Muscle of leg (tissue), 3 donors: ENCODE measurements at regions not wholly inside any gene's neighbourhood (a gene's known extent, or its start where the extent isn't known, plus 50 kb on each side); places are given as distances from the start of the nearest gene placed in this dataset.

Experiments used
- DNase-seq: peaks from one replicate; pipeline ENCODE4 v3.0.0; 2013
- H3K27ac ChIP-seq: one replicate; pipeline ENCODE4 v1.5.1; 2013; ENCODE audit warnings: mild to moderate bottlenecking, low read length, control low read depth
- H3K27me3 ChIP-seq: one replicate; pipeline ENCODE4 v1.6.1; 2013; ENCODE audit warnings: low read length; ENCODE audit not compliant: control insufficient read depth, insufficient read depth
- H3K36me3 ChIP-seq: one replicate; pipeline ENCODE4 v1.6.1; 2013; ENCODE audit warnings: low read length; ENCODE audit not compliant: control insufficient read depth, insufficient read depth
- H3K4me1 ChIP-seq: one replicate; pipeline ENCODE4 v1.6.1; 2013; ENCODE audit warnings: low read length; ENCODE audit not compliant: control insufficient read depth, insufficient read depth
- H3K4me3 ChIP-seq: one replicate; pipeline ENCODE4 v1.5.1; 2013; ENCODE audit warnings: low read length, control low read depth
- H3K9me3 ChIP-seq: replicated peaks from 2 replicates; pipeline ENCODE4 v1.6.1; 2013; ENCODE audit warnings: low read depth, low read length; ENCODE audit not compliant: control insufficient read depth
- WGBS: methylation state at CpG from one replicate; pipeline ENCODE4 v1.1.5; 2013; ENCODE audit warnings: missing lambda C conversion rate; ENCODE audit not compliant: insufficient coverage; 5-methylcytosine and 5-hydroxymethylcytosine counted together

DNA sequence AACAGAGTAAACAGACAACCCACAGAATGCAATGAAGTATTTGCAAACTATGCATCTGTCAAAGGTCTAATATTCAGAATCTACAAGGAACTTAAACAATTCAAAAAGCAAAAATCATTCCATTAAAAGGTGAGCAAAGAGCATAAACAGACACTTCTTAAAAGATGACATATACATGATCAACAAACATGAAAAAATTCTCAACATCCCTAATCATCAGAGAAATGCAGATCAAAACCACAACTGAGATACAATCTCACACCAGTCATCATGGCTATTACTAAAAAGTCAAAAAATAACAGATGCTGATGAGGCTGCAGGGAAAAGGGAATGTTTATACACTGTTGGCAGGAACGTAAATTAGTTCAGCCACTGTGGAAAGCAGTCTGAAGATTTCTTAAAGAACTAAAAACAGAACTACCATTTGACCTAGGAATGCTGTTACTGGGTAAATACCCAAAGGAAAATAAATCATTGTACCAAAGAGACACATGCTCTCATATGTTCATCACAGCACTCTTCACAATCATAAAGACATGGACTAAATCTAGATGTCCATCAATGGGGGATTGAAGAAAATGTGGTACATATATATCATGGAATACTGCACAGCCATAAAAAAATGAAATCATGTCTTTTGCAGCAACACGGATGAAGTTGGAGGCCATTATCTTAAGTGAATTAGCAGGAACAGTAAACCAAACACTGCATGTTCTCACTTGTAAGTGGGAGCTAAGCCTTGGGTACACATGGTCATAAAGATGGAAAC lies 393.3 kb upstream of the CBLB start:
- H3K4me3 ChIP-seq: no peak overlapping the region
- no peaks in the 10 kb centered on the region for H3K4me1 ChIP-seq
- no peak overlapping the region for H3K27ac ChIP-seq
- H3K9me3 ChIP-seq: no peaks in the 10 kb centered on the region
- no peak for DNase-seq
- H3K36me3 ChIP-seq: no peaks in the 10 kb centered on the region
- no peaks in the 10 kb centered on the region for H3K27me3 ChIP-seq
- WGBS: no CpG with 5 or more reads among the region's 2 CpGs

DNA sequence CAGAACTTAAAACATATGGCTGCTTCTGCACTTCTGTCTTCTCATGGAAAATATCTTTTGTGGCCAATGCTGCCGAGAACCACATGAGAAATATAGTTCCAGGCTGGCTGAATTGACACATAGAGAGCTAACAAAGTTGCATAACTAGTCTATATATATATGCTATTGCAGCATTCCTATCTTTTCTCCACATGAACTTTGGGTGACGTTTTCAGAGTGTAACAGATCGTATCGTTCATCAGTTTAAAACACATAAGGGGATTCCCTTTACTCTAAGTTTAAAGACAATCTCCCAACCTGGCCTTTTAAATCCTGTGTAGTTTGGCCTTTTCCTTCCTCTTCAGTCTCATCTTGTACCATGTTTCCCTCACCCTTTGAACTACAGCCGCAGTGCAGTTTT lies 394.2 kb upstream of the CBLB start:
- WGBS: 68% methylated on average over 3 of the region's 5 CpGs

DNA sequence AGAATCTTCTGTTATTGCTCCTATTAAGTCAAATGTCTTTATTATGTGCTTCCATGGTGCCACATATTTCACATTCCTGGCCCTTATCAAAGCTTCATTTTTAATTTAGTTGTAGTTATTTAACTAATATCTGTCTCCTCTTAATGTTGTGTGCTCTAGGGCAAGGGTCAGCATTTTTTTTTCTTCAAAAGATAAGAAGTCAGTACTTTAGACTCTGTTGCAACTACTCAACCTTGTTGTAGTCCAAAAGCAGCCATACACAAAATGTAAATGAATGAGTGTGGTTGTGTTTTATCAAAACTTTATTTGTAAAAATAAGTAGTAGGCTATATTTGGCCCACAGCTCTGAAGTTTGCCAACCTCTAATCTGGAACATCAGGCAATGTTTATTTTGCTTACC lies 394.7 kb upstream of the CBLB start:
- no peaks in the 10 kb centered on the region for H3K36me3 ChIP-seq
- H3K9me3 ChIP-seq: no peaks in the 10 kb centered on the region
- H3K27ac ChIP-seq: no peak overlapping the region
- no peaks in the 10 kb centered on the region for H3K4me1 ChIP-seq
- H3K27me3 ChIP-seq: no peaks in the 10 kb centered on the region
- no peak for DNase-seq
- H3K4me3 ChIP-seq: no peak overlapping the region

More for the DNA sequence above, 394.2 kb upstream of the CBLB start:
- H3K27me3 ChIP-seq: no peaks in the 10 kb centered on the region
- H3K36me3 ChIP-seq: no peaks in the 10 kb centered on the region
- no peaks in the 10 kb centered on the region for H3K4me1 ChIP-seq
- peak; percentile 68 for DNase-seq
- no peaks in the 10 kb centered on the region for H3K9me3 ChIP-seq
- H3K4me3 ChIP-seq: no peak overlapping the region
- H3K27ac ChIP-seq: no peak overlapping the region

DNA sequence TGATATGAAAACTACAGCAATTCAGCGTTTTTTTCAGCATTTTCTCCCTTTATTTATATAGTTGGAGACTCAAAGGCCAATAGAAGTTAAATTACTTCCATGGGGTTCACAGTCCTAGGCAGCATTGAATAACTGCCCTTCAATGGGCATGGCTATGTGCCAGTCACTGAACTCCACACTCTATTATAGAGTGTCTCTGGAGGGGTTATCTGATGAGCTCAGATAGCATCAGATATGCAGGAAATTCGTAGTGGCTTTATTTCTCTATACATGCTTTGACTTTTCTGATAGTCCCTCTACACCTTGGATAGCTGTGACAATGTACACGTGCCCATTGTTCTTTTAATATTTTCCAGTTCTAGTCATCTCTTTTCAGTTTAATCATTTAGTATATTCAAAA lies 396.9 kb upstream of the CBLB start:
- no peaks in the 10 kb centered on the region for H3K4me1 ChIP-seq
- no peak overlapping the region for H3K4me3 ChIP-seq
- H3K27me3 ChIP-seq: no peaks in the 10 kb centered on the region
- WGBS: no CpG with 5 or more reads among the region's 3 CpGs
- no peak overlapping the region for H3K27ac ChIP-seq
- H3K9me3 ChIP-seq: no peaks in the 10 kb centered on the region
- no peak for DNase-seq
- no peaks in the 10 kb centered on the region for H3K36me3 ChIP-seq

DNA sequence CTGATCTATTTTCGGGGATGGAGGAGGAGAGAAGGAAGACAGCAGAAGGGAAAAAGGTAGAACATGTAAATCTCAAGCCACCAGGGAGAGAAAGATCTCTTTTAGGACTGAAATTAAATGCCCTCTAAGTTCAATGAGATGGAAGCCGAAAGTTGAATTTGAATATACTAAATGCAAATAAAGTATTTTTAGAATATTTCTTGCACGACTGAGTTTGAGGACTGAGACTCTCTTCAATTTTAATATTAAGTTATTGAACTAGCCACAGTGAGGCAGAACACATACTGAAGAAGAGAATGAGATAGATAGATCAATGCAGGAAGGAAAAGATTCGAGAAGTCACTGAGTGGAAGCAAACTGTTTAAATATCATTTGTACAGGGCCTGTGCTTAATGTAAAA lies 399.9 kb upstream of the CBLB start:
- no CpG with 5 or more reads among the region's 4 CpGs for WGBS
- no peak for DNase-seq
- no peaks in the 10 kb centered on the region for H3K9me3 ChIP-seq

DNA sequence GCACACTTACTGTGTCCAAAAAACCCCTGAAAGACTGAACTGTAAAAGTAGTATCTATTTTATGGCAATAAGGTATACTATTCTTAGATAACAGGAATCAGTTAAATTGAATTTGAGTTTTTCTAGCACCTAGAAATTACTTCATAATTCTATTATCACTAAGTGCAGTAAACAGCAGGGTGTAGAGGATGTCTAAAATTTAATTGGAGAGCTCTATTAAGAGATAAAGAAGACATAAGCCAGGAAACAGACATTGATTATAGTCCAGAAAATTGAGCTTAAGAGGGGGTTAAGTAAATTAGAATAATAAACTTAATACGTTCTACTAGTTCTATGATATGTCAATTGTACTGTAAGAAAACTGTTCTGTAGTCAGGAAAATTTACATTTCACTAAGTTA lies 403.5 kb upstream of the CBLB start:
- Histone ChIP-seq H3K27ac (no peak overlapping the region), H3K27me3 (no peaks in the 10 kb centered on the region), H3K36me3 (no peaks in the 10 kb centered on the region), H3K4me3 (no peak overlapping the region), H3K9me3 (no peaks in the 10 kb centered on the region), H3K4me1 (no peaks in the 10 kb centered on the region)
- no CpG with 5 or more reads among the region's 1 CpG for WGBS
- DNase-seq: no peak

More for the DNA sequence above, 399.9 kb upstream of the CBLB start:
- Histone ChIP-seq H3K27ac (no peak overlapping the region), H3K27me3 (no peaks in the 10 kb centered on the region), H3K4me1 (no peaks in the 10 kb centered on the region), H3K36me3 (no peaks in the 10 kb centered on the region), H3K4me3 (no peak overlapping the region)

DNA sequence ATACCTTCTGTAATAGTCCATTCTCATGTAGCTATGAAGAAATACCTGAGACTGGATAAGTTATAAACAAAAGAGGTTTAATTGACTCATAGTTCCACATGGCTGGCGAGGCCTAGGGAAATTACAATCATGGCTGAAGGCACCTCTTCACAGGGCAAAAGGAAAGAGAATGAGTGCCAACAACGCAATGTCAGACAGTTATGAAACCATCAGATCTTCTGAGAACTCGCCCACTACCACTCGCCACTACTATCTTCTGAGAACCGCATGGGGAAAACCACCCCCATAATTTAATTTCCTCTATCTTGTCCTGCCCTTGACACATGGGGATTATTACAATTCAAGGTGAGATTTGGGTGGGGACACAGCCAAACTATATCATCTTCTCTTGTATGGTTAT lies 406.8 kb upstream of the CBLB start:
- Histone ChIP-seq H3K27me3 (no peaks in the 10 kb centered on the region), H3K9me3 (no peaks in the 10 kb centered on the region), H3K36me3 (no peaks in the 10 kb centered on the region), H3K4me1 (no peaks in the 10 kb centered on the region), H3K27ac (no peak overlapping the region), H3K4me3 (no peak overlapping the region)
- no peak for DNase-seq
- no CpG with 5 or more reads among the region's 5 CpGs for WGBS

DNA sequence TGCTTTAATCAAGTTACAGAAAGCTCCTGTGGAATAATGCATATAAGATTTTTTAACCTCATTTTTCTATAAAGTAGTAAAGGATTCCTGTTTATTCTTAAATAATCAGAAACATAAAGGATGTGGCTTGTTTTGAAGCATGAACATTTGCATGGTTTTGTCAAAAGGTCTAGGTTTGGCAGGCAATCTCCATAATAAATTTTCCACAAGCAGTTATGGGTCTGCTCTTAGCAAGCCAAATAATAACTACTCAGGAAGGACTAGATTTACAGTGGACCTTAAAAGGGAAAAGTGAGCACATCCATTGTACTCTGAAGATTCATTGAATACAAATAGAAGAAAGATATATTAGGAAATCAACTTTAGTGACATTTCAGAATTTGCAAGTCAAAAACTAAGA lies 407.3 kb upstream of the CBLB start:
- Histone ChIP-seq H3K36me3 (no peaks in the 10 kb centered on the region), H3K4me3 (no peak overlapping the region), H3K4me1 (peaks cover 3% of the 10 kb centered on the region), H3K27me3 (no peaks in the 10 kb centered on the region), H3K9me3 (no peaks in the 10 kb centered on the region), H3K27ac (no peak overlapping the region)
- DNase-seq: peak; percentile 85

DNA sequence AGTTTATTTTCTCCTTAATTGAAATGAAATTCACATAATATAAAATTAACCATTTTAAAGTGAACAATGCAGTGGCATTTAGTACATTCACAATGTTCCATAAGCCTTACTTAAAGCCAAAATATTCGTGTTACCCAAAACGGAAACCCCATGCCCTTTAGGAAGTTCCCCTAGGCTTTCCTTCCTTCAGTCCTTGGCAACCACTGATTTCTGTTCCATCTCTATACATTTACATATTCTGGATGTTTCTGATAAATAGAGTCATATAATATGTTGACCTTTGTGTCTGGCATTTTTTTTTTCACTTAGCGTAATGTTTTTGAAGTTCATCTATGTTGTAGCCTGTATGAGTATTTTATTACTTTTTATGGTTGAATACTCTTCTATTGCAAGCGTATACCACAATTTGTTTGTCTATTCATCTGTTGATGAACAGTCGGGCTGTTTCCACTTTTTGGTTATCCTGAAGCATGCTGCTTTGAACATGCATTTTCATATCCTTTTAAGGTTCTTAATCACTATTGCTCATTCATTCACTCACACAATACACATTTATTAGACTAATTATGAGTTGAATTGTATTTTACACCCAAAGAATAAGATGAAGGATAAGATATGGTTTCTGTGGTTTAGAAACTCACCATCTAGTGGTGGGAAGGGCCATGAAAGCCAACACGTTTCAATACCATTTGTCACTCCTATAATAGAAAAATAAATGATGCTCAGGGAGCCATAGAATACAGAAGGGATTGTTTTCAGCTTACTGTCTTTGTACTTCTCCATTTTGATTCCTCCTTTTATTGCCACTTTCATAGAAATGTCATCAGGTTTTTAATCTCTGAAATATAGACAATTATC lies 408.2 kb upstream of the CBLB start:
- H3K9me3 ChIP-seq: no peaks in the 10 kb centered on the region
- DNase-seq: no peak
- H3K4me3 ChIP-seq: no peak overlapping the region
- H3K4me1 ChIP-seq: peaks cover 3% of the 10 kb centered on the region
- no peak overlapping the region for H3K27ac ChIP-seq
- WGBS: no CpG with 5 or more reads among the region's 6 CpGs
- H3K27me3 ChIP-seq: no peaks in the 10 kb centered on the region
- H3K36me3 ChIP-seq: no peaks in the 10 kb centered on the region

DNA sequence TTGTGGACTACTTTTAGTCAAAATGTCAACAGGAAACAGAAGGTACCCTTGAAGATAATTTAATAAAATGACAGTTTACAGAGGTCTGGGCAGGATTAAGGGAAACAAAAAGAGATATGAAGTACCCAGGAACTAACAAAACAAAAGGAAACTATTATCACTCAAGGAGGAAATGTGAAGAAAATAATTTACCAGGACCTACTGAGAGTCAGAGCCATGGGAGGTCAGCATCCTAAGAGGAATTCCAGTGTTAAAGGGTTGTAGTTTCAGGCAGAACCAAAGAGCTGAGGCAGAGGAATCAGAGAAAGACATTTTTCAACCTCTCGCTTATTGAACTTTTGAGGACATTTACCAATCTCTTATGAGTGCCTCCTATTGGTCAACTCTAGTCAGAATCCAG lies 408.9 kb upstream of the CBLB start:
- H3K27me3 ChIP-seq: no peaks in the 10 kb centered on the region
- 80% methylated on average over 1 of the region's 1 CpG for WGBS
- H3K4me3 ChIP-seq: no peak overlapping the region
- no peak for DNase-seq
- no peak overlapping the region for H3K27ac ChIP-seq
- H3K4me1 ChIP-seq: peaks cover 3% of the 10 kb centered on the region
- no peaks in the 10 kb centered on the region for H3K9me3 ChIP-seq
- no peaks in the 10 kb centered on the region for H3K36me3 ChIP-seq
